MV-4-11 (cell line): ENCODE measurements at regions not wholly inside any gene's neighbourhood (a gene's known extent, or its start where the extent isn't known, plus 50 kb on each side); places are given as distances from the start of the nearest gene placed in this dataset.

Experiments used
- DNase-seq: peaks from one replicate; lab custom pipeline; 2025; lab: John Stamatoyannopoulos, UW

DNA sequence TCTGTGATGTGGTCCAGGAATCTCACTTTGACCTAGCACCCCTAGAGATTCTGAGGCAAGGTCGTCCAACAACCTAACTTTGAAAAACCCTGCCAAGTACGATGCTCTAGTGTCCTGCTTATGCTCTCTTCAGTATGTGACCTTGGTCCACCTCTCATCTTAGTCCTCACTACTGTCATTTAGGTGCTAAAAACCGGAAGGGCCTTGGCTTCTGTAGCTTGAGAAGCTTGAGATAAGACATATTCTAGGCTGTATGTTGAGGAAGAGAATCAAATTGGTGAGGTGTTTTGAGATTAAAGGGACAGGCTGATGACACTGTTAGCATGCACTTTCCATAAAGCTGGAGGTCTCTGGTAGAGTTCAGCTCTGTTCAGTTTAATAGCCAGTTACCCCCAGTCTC, 57.0 kb upstream of the MTPN start:
- no peak for DNase-seq

DNA sequence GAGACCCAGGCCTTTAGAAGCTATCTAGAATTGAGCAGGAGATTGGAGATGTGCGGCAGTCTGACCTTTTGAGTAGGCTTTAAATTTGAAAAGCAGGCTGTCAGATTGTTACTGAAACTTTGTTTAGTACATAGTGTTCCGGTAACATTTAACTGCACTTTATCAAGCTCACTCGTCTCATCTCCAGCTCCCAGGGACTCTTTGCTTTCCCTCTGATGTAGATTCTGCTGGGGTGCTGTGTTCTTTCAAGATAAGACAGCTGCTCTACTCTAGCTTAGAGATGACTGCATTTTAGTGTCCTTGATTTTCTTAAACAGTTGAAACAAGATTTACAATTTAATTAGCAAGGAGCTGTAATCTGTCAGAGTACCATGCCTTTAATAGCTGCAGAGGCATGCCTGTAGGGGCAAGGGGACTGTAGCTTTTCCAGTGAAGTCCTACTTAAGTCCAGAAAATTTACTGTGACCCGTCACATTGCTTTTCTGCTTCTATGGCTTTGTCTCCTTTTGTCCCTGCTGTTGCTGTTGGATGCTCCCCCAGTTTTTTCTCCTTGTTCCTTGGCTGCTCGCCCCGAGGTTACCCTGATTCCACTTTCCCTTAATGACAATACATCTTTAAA, 56.4 kb upstream of the MTPN start:
- no peak for DNase-seq

DNA sequence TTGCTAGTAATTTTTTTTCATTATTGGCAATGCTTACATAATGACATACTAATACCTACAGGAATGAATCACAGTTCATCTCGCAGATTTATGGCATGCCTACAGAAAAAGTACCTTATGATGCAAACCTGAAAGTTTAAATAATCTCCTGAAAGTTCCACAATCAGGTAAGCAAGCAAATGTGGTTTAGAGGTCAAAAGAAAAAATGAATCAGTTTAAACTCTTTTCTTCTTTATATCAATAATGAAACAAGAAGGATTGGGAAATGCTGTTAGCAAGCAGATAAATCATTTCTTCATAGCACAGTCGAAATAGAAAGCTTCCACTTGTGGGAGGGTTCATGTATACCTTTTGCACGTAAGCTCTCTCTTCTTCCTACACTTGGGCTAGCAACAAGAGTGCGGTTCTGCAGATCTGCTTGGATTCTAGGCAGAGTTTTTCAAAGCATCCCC, 53.7 kb upstream of the MTPN start:
- no peak for DNase-seq

DNA sequence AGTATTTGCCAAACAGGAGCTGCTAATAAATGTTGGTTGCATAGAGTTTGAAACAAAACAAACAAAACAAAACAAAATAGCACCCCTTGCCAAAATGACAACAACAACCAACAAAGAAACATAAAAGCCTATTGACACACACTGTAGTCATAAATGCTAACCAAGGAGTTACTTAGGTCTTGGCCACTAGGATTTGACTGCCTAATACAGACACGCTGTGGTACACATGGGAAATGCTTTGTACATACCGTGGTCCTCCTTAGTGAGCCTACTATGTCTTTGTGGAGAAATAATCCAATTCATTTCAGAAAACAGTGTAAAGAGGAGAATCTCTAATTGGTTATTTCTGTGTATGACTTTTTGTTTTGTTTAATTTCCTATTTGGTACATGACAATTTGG, 53.2 kb upstream of the MTPN start:
- no peak for DNase-seq

DNA sequence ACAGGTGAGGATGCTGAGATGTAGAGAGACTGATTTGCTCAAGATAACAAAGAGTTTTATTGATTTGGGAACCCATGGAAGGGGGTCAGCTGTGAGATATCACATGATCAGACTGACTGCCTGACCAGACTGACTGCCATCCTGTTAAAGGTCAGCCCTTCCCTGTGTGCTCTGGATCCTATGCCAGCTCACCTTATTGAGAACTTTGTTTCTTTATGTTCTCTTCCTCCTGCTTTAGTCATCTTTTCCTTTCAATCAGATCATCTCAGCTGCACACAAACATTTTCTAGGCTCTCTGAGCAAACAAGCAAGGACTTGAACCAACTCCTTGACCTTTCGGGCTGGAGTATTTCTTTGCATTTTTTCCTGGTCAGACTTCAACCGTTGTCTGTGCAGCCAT, 50.0 kb upstream of the MTPN start:
- DNase-seq = no peak
